ENCODE measurements at regions not wholly inside any gene's neighbourhood (a gene's known extent, or its start where the extent isn't known, plus 50 kb on each side); places are given as distances from the start of the nearest gene placed in this dataset.
"Not testable (repeated sequence)": the region's sequence is repeated elsewhere in the genome, so short reads cannot be mapped to it uniquely, and the experiment has no call there.

- no peak for DNase-seq
These were observed 1490.0 kb upstream of the GBE1 start for GRCh38 chr3:83251490-83251889.

GRCh38 chr3:83250613-83251012 lies 1489.2 kb upstream of the GBE1 start:
- no peak for DNase-seq

- no peak for DNase-seq
These were observed 1487.0 kb upstream of the GBE1 start for GRCh38 chr3:83248454-83248853.

GRCh38 chr3:83235180-83235814 lies 1473.9 kb upstream of the GBE1 start:
- DNase-seq: no peak

- no peak for DNase-seq
These were observed 1472.3 kb upstream of the GBE1 start for GRCh38 chr3:83233715-83234114.

- no peak for DNase-seq
These were observed 1469.4 kb upstream of the GBE1 start for GRCh38 chr3:83230841-83231240.

GRCh38 chr3:83230376-83230775 lies 1468.9 kb upstream of the GBE1 start:
- no peak for DNase-seq

GRCh38 chr3:83226751-83227150 lies 1465.3 kb upstream of the GBE1 start:
- no peak for DNase-seq

GRCh38 chr3:83224101-83224868 lies 1462.8 kb upstream of the GBE1 start:
- no peak for DNase-seq

- DNase-seq: no peak
These were observed 1457.1 kb upstream of the GBE1 start for GRCh38 chr3:83218383-83219200.

GRCh38 chr3:83217595-83218118 lies 1456.2 kb upstream of the GBE1 start:
- DNase-seq: not testable (repeated sequence)

GRCh38 chr3:83216919-83217594 lies 1455.6 kb upstream of the GBE1 start:
- no peak for DNase-seq

GRCh38 chr3:83195243-83195642 lies 1433.8 kb upstream of the GBE1 start:
- DNase-seq: no peak

- DNase-seq: no peak
These were observed 1432.1 kb upstream of the GBE1 start for GRCh38 chr3:83193526-83193925.

- DNase-seq: no peak
These were observed 1428.2 kb upstream of the GBE1 start for GRCh38 chr3:83189634-83190033.

GRCh38 chr3:83169473-83169872 lies 1408.0 kb upstream of the GBE1 start:
- no peak for DNase-seq

GRCh38 chr3:83150896-83151295 lies 1389.5 kb upstream of the GBE1 start:
- no peak for DNase-seq

- DNase-seq: no peak
These were observed 1379.5 kb upstream of the GBE1 start for GRCh38 chr3:83140983-83141382.

GRCh38 chr3:83131236-83131635 lies 1369.8 kb upstream of the GBE1 start:
- no peak for DNase-seq

GRCh38 chr3:83122774-83123350 lies 1361.4 kb upstream of the GBE1 start:
- DNase-seq: no peak

- DNase-seq: no peak
These were observed 1331.8 kb upstream of the GBE1 start for GRCh38 chr3:83093222-83093572.

- no peak for DNase-seq
These were observed 1331.2 kb upstream of the GBE1 start for GRCh38 chr3:83092521-83093221.

Data from CD4-positive, alpha-beta T cell treated with Interleukin-10 for 1 hour (primary cell).